ENCODE measurements at regions not wholly inside any gene's neighbourhood (a gene's known extent, or its start where the extent isn't known, plus 50 kb on each side); places are given as distances from the start of the nearest gene placed in this dataset.

DNA sequence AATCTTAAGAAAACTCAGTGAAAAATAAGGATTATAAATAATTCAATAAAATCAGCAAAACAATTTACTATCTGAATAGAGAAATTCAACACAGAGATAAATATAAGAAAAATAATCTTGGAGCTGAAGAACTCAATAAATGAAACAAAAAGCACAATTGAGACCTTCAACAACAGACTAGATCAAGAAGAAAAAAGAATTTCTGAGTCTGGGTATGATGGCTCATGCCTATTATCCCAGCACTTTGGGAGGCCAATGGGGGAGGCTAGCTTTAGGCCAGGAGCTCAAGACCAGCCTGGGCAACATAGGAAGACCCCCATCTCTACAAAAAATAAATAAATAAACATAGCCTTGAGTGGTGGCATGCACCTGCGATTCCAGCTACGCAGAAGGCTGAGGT is 1295.7 kb upstream of the NRXN1 start:
- H3K79me2 ChIP-seq (ENCODE audit: control insufficient read depth, low read length), result no peaks in the 10 kb centered on the region
- H3K4me1 ChIP-seq (ENCODE audit: control insufficient read depth, low read length), result no peaks in the 10 kb centered on the region
- no peaks in the 10 kb centered on the region for H3K27me3 ChIP-seq (ENCODE audit: control insufficient read depth, low read length)
- H3K9me3 ChIP-seq (ENCODE audit: control insufficient read depth, insufficient read depth, low read length), result peaks cover 5% of the 10 kb centered on the region; the same call in 1 of the 2 replicates
- TF ChIP-seq, protein P1, sequence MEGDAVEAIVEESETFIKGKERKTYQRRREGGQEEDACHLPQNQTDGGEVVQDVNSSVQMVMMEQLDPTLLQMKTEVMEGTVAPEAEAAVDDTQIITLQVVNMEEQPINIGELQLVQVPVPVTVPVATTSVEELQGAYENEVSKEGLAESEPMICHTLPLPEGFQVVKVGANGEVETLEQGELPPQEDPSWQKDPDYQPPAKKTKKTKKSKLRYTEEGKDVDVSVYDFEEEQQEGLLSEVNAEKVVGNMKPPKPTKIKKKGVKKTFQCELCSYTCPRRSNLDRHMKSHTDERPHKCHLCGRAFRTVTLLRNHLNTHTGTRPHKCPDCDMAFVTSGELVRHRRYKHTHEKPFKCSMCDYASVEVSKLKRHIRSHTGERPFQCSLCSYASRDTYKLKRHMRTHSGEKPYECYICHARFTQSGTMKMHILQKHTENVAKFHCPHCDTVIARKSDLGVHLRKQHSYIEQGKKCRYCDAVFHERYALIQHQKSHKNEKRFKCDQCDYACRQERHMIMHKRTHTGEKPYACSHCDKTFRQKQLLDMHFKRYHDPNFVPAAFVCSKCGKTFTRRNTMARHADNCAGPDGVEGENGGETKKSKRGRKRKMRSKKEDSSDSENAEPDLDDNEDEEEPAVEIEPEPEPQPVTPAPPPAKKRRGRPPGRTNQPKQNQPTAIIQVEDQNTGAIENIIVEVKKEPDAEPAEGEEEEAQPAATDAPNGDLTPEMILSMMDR (IDR thresholded peaks at IDR 0.05; ENCODE audit: low read depth, low read length, poor library complexity, severe bottlenecking), result no peak
- TF ChIP-seq EZH2phosphoT487 (IDR thresholded peaks at IDR 0.05; ENCODE audit: borderline replicate concordance, low read length), result no peak
- no peaks in the 10 kb centered on the region for H3F3A ChIP-seq (ENCODE audit: control insufficient read depth, insufficient read depth)
- H4K20me1 ChIP-seq (ENCODE audit: control insufficient read depth, insufficient read depth, low read depth, low read length), result no peaks in the 10 kb centered on the region
- H3K9me2 ChIP-seq (replicated peaks; ENCODE audit: control insufficient read depth, low read length), result no peaks in the 10 kb centered on the region
- H3K27ac ChIP-seq (ENCODE audit: low read depth, low read length), result no peak overlapping the region
- H3K36me3 ChIP-seq (ENCODE audit: control insufficient read depth, low read length), result no peaks in the 10 kb centered on the region
- H3K4me2 ChIP-seq (ENCODE audit: low read length), result no peak overlapping the region
- no peak overlapping the region for H3K4me3 ChIP-seq (ENCODE audit: low read length)

DNA sequence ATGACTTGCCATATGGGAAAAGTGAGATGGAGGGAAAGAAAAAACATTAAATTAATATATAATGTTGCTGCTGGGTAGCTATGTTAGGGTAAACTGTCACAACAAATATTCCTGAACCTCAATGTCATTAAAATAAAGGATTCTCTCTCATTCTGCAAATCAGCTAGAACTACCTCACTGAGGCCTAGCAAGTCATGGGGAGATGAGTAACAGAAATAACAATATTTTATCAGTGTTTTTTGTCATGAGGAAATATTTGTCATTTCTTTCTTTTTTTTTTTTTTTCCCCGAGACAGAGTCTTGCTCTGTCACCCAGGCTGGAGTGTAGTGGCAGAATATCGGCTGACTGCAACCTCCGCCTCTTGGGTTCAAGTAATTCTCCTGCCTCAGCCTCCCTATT is 1282.3 kb upstream of the NRXN1 start:
- no peak overlapping the region for H3K4me2 ChIP-seq (ENCODE audit: low read length)
- H3K79me2 ChIP-seq (ENCODE audit: control insufficient read depth, low read length), result no peaks in the 10 kb centered on the region
- no peaks in the 10 kb centered on the region for H3K4me1 ChIP-seq (ENCODE audit: control insufficient read depth, low read length)
- no peak overlapping the region for H3K27ac ChIP-seq (ENCODE audit: low read depth, low read length)
- TF ChIP-seq EZH2phosphoT487 (IDR thresholded peaks at IDR 0.05; ENCODE audit: borderline replicate concordance, low read length), result no peak
- TF ChIP-seq, protein P1 (IDR thresholded peaks at IDR 0.05; ENCODE audit: low read depth, low read length, poor library complexity, severe bottlenecking), result no peak
- no peaks in the 10 kb centered on the region for H3K9me2 ChIP-seq (replicated peaks; ENCODE audit: control insufficient read depth, low read length)
- no peaks in the 10 kb centered on the region for H3K9me3 ChIP-seq (ENCODE audit: control insufficient read depth, insufficient read depth, low read length)
- no peak overlapping the region for H3K4me3 ChIP-seq (ENCODE audit: low read length)
- H3F3A ChIP-seq (ENCODE audit: control insufficient read depth, insufficient read depth), result no peaks in the 10 kb centered on the region
- no peaks in the 10 kb centered on the region for H4K20me1 ChIP-seq (ENCODE audit: control insufficient read depth, insufficient read depth, low read depth, low read length)
- H3K27me3 ChIP-seq (ENCODE audit: control insufficient read depth, low read length), result no peaks in the 10 kb centered on the region
- no peaks in the 10 kb centered on the region for H3K36me3 ChIP-seq (ENCODE audit: control insufficient read depth, low read length)

DNA sequence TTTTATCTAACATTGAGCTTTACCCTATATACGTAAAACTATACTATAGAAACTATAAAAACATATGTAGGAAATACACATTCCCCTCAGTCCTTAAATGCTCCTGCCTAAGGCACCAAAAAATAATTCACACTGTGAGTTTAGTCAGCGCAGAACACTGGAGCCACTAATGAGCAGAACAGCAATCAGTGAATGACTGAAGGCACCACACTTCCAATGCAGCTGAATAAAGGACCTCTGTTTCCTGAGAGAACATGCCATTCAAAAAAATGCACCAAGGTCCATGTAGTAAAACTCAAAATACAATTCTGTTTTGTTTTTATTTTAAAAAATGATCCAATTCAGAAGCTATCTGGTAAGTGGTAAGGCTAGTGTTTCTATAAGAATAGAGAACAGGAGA is 1280.6 kb upstream of the NRXN1 start:
- no peaks in the 10 kb centered on the region for H3K4me1 ChIP-seq (ENCODE audit: control insufficient read depth, low read length)
- H3F3A ChIP-seq (ENCODE audit: control insufficient read depth, insufficient read depth), result no peaks in the 10 kb centered on the region
- H3K27ac ChIP-seq (ENCODE audit: low read depth, low read length), result no peak overlapping the region
- no peaks in the 10 kb centered on the region for H3K27me3 ChIP-seq (ENCODE audit: control insufficient read depth, low read length)
- H4K20me1 ChIP-seq (ENCODE audit: control insufficient read depth, insufficient read depth, low read depth, low read length), result no peaks in the 10 kb centered on the region
- no peaks in the 10 kb centered on the region for H3K9me2 ChIP-seq (replicated peaks; ENCODE audit: control insufficient read depth, low read length)
- no peak overlapping the region for H3K4me3 ChIP-seq (ENCODE audit: low read length)
- no peaks in the 10 kb centered on the region for H3K36me3 ChIP-seq (ENCODE audit: control insufficient read depth, low read length)
- no peaks in the 10 kb centered on the region for H3K79me2 ChIP-seq (ENCODE audit: control insufficient read depth, low read length)
- no peak for TF ChIP-seq EZH2phosphoT487 (IDR thresholded peaks at IDR 0.05; ENCODE audit: borderline replicate concordance, low read length)
- TF ChIP-seq, protein P1 (IDR thresholded peaks at IDR 0.05; ENCODE audit: low read depth, low read length, poor library complexity, severe bottlenecking), result no peak
- no peak overlapping the region for H3K4me2 ChIP-seq (ENCODE audit: low read length)
- no peaks in the 10 kb centered on the region for H3K9me3 ChIP-seq (ENCODE audit: control insufficient read depth, insufficient read depth, low read length)

DNA sequence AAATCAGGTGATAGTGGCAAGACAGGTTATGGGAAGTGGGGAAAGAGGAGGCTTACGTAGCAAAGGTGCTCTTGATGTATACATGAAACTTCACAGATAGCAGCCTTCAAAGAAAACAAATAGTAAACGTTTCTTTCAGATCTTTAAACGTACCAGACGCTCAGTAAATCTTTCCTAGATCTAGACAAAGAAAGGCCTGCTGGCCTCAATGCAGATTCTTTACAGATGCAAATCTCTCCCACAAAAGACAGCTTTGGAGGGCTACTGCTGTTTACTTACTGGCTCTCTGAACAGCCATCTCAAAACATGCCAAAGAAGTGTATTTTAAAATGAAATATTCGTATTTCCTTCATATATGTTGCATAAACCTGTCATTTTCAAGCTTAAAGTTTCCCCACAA is 1279.9 kb upstream of the NRXN1 start:
- Histone ChIP-seq H3K4me3 (ENCODE audit: low read length) (no peak overlapping the region), H4K20me1 (ENCODE audit: control insufficient read depth, insufficient read depth, low read depth, low read length) (no peaks in the 10 kb centered on the region), H3K4me1 (ENCODE audit: control insufficient read depth, low read length) (no peaks in the 10 kb centered on the region), H3K9me2 (replicated peaks; ENCODE audit: control insufficient read depth, low read length) (no peaks in the 10 kb centered on the region), H3F3A (ENCODE audit: control insufficient read depth, insufficient read depth) (no peaks in the 10 kb centered on the region), H3K27me3 (ENCODE audit: control insufficient read depth, low read length) (no peaks in the 10 kb centered on the region), H3K9me3 (ENCODE audit: control insufficient read depth, insufficient read depth, low read length) (no peaks in the 10 kb centered on the region), H3K79me2 (ENCODE audit: control insufficient read depth, low read length) (no peaks in the 10 kb centered on the region), H3K4me2 (ENCODE audit: low read length) (no peak overlapping the region), H3K36me3 (ENCODE audit: control insufficient read depth, low read length) (no peaks in the 10 kb centered on the region), H3K27ac (ENCODE audit: low read depth, low read length) (no peak overlapping the region)
- TF ChIP-seq EZH2phosphoT487 (IDR thresholded peaks at IDR 0.05; ENCODE audit: borderline replicate concordance, low read length), result no peak
- TF ChIP-seq, protein P1 (IDR thresholded peaks at IDR 0.05; ENCODE audit: low read depth, low read length, poor library complexity, severe bottlenecking), result no peak

Measured in DOHH2 (cell line).